NT2/D1 (cell line): ENCODE measurements at regions not wholly inside any gene's neighbourhood (a gene's known extent, or its start where the extent isn't known, plus 50 kb on each side); places are given as distances from the start of the nearest gene placed in this dataset.
A peak's percentile ranks its signal among the peaks of the same experiment; 100 is the strongest.

Source experiments
- DNase-seq: peaks from one replicate; pipeline ENCODE4 v3.0.0-alpha.2; 2011; ENCODE audit warnings: low read depth, low spot score
- H3K27me3 ChIP-seq: 2 replicates; pipeline ENCODE4 v1.6.0; 2011; ENCODE audit warnings: mild to moderate bottlenecking; ENCODE audit not compliant: insufficient read length, insufficient read depth
- H3K36me3 ChIP-seq: 2 replicates; pipeline ENCODE4 v1.6.1; 2011; ENCODE audit warnings: mild to moderate bottlenecking, low read length, mixed read lengths; ENCODE audit not compliant: insufficient read depth, insufficient read length
- H3K4me1 ChIP-seq: 2 replicates; pipeline ENCODE4 v1.5.1; 2011; ENCODE audit not compliant: insufficient read depth, insufficient read length
- H3K4me3 ChIP-seq: 2 replicates; pipeline ENCODE4 v1.5.1; 2011; ENCODE audit warnings: low read depth; ENCODE audit not compliant: insufficient read length
- H3K9ac ChIP-seq: 2 replicates; pipeline ENCODE4 v1.6.0; 2011; ENCODE audit warnings: low read depth; ENCODE audit not compliant: insufficient read length
- H3K9me3 ChIP-seq: 2 replicates; pipeline ENCODE4 v1.5.1; 2011; ENCODE audit warnings: mild to moderate bottlenecking, low read length; ENCODE audit not compliant: insufficient read depth
- SUZ12 ChIP-seq: IDR thresholded peaks from 2 replicates; pipeline ENCODE4 v1.6.1; 2011; ENCODE audit not compliant: insufficient read length, insufficient read depth; ENCODE audit errors: extremely low read depth
- YY1 ChIP-seq: IDR thresholded peaks from 2 replicates; pipeline ENCODE4 v1.6.1; 2011; ENCODE audit not compliant: insufficient read length, insufficient read depth
- ZNF274 ChIP-seq: IDR thresholded peaks from 2 replicates; pipeline ENCODE4 v1.6.1; 2011; ENCODE audit warnings: mild to moderate bottlenecking, low read depth, low read length

- H3K27me3 ChIP-seq = no peaks in the 10 kb centered on the region
- no peaks in the 10 kb centered on the region for H3K4me1 ChIP-seq
- no peak overlapping the region for H3K9ac ChIP-seq
- H3K36me3 ChIP-seq = no peaks in the 10 kb centered on the region
- DNase-seq = no peak
- no peaks in the 10 kb centered on the region for H3K9me3 ChIP-seq
- no peak overlapping the region for H3K4me3 ChIP-seq
- TF ChIP-seq YY1 (no peak), ZNF274 (no peak), SUZ12 (no peak)
These were observed 614.0 kb upstream of the CHRM3 start for GRCh38 chr1:238772322-238772721.

DNA sequence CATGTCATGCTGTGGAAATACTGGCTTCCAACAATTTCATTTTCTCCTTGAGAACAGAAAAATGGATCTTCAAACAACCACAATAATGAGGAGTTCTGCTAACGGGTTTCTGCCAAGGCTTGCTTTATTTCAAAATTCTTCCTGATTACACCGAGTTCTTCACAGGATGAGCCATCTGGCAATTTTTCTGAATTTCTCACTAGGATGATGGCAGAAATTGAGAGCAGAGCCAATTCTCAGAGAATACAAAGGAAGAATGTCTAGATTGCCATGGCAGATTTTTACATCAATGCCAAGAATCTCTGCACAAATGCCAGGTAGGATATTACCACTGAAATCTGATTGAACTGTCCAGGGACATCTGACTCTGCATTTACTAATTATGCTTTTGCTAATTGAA is 619.0 kb upstream of the CHRM3 start:
- Histone ChIP-seq H3K9me3 (peaks cover 23% of the 10 kb centered on the region), H3K27me3 (no peaks in the 10 kb centered on the region), H3K4me3 (no peak overlapping the region), H3K36me3 (no peaks in the 10 kb centered on the region), H3K9ac (no peak overlapping the region), H3K4me1 (no peaks in the 10 kb centered on the region)
- DNase-seq = no peak
- TF ChIP-seq YY1 (no peak), SUZ12 (no peak)

DNA sequence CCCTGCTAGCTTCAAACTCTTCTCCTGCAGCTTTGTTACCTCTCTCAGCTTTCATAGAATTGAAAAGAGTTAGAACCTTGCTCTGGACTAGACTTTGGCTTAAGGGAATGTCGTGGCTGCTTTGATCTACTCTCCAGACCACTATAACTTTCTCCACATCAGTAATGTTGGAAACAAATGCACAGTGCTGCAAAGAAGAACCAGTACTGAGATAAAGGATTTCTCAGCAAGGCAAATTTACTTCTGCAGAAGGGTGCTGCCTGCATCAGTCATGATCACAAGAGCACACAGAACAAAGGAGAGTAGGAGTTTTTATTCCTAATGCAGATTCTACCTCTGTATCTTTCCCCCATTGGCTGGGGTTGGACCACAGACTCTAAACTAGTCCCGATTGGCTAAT is 621.6 kb upstream of the CHRM3 start:
- no peak for TF ChIP-seq SUZ12
- no peak for TF ChIP-seq ZNF274
- TF ChIP-seq YY1 = no peak
- DNase-seq = no peak
- H3K4me3 ChIP-seq = no peak overlapping the region
- H3K4me1 ChIP-seq = no peaks in the 10 kb centered on the region
- no peak overlapping the region for H3K9ac ChIP-seq
- no peaks in the 10 kb centered on the region for H3K36me3 ChIP-seq
- H3K9me3 ChIP-seq = peaks cover 23% of the 10 kb centered on the region
- no peaks in the 10 kb centered on the region for H3K27me3 ChIP-seq

- Histone ChIP-seq H3K36me3 (no peaks in the 10 kb centered on the region), H3K9me3 (peaks cover 5% of the 10 kb centered on the region; the same call in 1 of the 2 replicates), H3K4me3 (no peak overlapping the region), H3K4me1 (no peaks in the 10 kb centered on the region), H3K27me3 (no peaks in the 10 kb centered on the region), H3K9ac (no peak overlapping the region)
- TF ChIP-seq ZNF274 = no peak
- no peak for TF ChIP-seq YY1
- no peak for TF ChIP-seq SUZ12
- peak; percentile 35 for DNase-seq
These were observed 633.1 kb upstream of the CHRM3 start for GRCh38 chr1:238753252-238753651.

DNA sequence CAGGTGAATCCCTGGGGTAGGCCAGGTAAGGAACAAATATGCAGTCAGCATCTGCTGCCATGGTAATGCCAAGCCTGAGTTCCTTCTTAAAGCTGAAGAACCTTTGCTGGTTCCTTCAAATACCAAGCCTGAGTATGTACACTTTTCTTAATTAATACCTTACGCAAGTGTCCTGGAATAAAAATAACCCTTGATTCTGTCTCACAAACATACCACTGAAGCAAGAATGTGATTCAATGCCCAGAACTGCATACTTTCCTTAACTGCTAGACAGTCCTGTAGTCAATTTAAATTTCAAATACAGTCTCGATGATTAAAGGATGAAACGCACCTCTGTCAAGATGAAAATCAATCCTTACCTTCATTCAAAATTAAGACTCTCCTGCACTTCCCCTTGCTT is 634.0 kb upstream of the CHRM3 start:
- no peak overlapping the region for H3K4me3 ChIP-seq
- H3K27me3 ChIP-seq = no peaks in the 10 kb centered on the region
- TF ChIP-seq YY1 = no peak
- no peak for TF ChIP-seq SUZ12
- no peak for TF ChIP-seq ZNF274
- no peak for DNase-seq
- peaks cover 5% of the 10 kb centered on the region; the same call in 1 of the 2 replicates for H3K9me3 ChIP-seq
- H3K36me3 ChIP-seq = no peaks in the 10 kb centered on the region
- H3K4me1 ChIP-seq = no peaks in the 10 kb centered on the region
- no peak overlapping the region for H3K9ac ChIP-seq

GRCh38 chr1:238745069-238745468 is 641.3 kb upstream of the CHRM3 start:
- Histone ChIP-seq H3K9me3 (peaks cover 13% of the 10 kb centered on the region; the same call in 1 of the 2 replicates), H3K9ac (no peak overlapping the region), H3K27me3 (no peaks in the 10 kb centered on the region), H3K4me3 (no peak overlapping the region), H3K36me3 (no peaks in the 10 kb centered on the region), H3K4me1 (no peaks in the 10 kb centered on the region)
- DNase-seq = no peak
- TF ChIP-seq YY1 (no peak), SUZ12 (no peak), ZNF274 (no peak)

DNA sequence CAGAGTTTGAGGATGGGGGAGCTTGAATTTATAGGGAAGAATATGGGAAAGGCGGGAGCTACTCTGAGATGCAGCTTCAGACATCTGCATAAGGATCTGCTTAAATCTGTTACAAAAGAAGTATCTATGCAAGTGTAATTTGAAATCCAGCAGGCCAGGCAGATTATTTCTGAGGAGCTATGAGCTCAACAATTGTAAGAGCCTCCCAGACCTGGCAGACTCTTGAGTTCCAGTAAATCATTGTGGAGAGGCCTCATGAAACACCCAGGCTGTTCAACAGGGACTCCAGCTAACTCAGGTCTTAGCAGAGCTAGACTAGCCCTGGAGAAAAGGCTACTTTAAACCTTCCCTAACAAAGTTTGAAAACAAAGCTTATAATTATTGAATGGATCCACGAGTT is 647.5 kb upstream of the CHRM3 start:
- Histone ChIP-seq H3K9ac (no peak overlapping the region), H3K27me3 (no peaks in the 10 kb centered on the region), H3K36me3 (no peaks in the 10 kb centered on the region), H3K4me1 (no peaks in the 10 kb centered on the region), H3K4me3 (no peak overlapping the region), H3K9me3 (no peaks in the 10 kb centered on the region)
- DNase-seq = no peak
- TF ChIP-seq SUZ12 (no peak), YY1 (no peak), ZNF274 (no peak)

DNA sequence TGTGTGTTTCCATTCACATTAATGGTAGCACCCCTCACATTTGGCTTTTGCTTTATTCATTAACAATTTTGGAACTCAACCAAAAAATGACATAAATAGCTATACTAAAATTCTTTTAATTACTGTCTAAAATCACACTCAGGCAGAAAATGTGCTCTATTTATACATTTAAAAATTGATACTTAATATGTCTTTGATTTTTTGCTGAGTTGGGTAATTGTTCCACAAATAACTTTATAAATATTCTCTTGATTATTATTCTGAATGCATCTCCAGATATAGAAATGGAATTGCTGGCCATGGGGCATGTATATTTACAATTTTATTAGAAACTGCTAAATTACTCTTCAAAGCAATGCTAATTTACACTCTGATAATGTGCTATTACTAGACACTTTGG is 658.7 kb upstream of the CHRM3 start:
- Histone ChIP-seq H3K27me3 (no peaks in the 10 kb centered on the region), H3K4me3 (no peak overlapping the region), H3K4me1 (no peaks in the 10 kb centered on the region), H3K9me3 (no peaks in the 10 kb centered on the region), H3K36me3 (no peaks in the 10 kb centered on the region), H3K9ac (no peak overlapping the region)
- DNase-seq = no peak
- TF ChIP-seq ZNF274 (no peak), YY1 (no peak), SUZ12 (no peak)
